OCI-M2 (cell line): ENCODE measurements at regions not wholly inside any gene's neighbourhood (a gene's known extent, or its start where the extent isn't known, plus 50 kb on each side); places are given as distances from the start of the nearest gene placed in this dataset.
"Not testable (repeated sequence)": the region's sequence is repeated elsewhere in the genome, so short reads cannot be mapped to it uniquely, and the experiment has no call there.

Experiments
- DNase-seq: peaks from one replicate; lab custom pipeline; 2025; ENCODE audit not compliant: unreplicated experiment; lab: John Stamatoyannopoulos, UW

DNA sequence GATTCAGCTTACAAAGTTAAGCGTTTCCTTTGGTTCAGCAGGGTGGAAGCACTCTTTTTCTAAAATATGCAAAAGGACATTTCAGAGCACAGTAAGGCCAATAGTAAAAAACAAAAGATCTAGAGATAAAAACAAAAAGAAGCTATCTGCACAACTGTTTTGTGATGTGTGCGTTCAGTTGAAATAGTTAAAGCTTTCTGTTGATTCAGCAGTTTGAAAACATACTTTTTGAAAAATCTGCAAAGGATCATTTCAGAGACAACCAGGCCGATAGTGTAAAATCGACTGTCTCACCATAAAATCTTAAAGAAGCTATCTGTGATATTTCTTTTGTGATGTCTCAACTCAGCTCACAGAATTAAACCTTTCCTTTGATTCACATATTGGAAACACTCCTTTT is 300.0 kb upstream of the ALG10B start:
- DNase-seq = no peak

DNA sequence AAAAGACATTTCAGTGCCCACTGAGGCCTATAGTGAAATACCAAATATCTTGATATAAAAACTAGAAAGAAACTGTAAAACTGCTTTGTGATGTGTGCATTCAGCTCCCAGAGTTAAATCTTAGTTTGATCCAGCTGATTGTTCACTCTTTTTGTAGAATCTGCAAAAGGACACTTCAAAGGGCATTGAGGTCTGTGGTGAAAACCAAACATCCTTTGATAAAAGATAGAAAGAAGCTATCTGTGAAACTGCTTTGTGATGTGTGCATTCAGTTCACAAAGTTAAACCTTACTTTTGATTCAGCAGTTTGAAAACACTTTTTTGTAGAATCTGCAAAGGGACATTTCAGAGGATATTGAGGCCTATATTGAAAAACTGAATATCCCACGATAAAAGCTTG is 290.7 kb upstream of the ALG10B start:
- no peak for DNase-seq

DNA sequence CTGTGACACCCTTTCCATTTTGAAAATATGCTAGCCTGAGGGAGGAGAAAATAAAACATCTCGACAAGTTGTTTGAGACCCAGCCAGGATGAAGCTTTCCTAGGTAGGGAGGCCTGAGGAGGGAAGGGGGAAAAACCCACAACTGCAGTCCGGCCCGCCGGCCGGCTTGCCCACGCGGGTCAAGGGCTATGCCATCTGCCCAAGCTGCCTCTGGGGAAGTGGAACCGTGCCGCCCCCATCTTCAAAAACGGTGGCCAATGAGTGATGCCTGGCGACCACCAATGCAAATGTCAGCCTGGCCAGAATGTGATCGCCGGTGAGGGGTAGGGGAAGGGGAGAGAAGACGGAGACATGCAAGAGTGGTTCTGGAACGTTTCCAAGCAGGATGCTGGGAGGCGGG is 263.5 kb upstream of the ALG10B start:
- no peak for DNase-seq

DNA sequence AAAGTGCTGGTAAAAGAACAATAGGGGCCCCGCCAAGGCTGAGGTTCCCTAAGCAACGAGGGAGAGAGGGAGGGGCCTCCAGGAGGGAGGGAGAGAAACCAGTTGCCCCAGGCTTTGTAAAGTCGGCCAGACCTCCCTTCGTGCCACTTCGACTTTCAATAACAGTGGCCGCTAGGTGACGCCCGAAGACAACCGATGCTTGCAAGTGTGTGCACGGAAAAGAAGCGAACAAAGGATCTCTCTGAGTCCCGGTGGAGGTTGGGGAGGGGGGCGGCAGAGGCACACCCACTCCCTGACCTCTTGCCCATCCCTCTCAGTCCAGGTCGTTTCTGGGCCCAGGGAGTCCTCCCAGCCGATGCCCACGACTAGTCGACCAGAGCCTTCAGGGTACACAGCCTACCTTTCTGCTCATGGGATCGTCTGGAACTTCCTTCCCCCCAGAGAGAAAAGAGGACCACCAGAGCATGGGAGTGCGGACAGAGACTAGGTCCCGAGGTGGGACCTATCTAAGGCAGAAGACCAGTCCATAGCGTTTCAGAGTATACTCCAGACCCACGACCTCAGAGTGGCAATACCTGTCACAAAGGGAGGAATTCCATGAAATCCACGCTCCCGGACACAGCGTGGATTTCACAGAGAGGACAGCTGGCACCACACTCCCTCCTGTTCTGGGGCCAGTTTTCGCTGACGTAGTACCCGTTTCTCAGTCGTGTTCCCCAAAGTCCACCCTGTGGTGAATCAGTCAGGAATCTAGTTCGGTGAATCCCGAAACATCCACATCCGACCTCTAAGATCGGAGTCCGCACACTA is 262.7 kb upstream of the ALG10B start:
- no peak for DNase-seq

DNA sequence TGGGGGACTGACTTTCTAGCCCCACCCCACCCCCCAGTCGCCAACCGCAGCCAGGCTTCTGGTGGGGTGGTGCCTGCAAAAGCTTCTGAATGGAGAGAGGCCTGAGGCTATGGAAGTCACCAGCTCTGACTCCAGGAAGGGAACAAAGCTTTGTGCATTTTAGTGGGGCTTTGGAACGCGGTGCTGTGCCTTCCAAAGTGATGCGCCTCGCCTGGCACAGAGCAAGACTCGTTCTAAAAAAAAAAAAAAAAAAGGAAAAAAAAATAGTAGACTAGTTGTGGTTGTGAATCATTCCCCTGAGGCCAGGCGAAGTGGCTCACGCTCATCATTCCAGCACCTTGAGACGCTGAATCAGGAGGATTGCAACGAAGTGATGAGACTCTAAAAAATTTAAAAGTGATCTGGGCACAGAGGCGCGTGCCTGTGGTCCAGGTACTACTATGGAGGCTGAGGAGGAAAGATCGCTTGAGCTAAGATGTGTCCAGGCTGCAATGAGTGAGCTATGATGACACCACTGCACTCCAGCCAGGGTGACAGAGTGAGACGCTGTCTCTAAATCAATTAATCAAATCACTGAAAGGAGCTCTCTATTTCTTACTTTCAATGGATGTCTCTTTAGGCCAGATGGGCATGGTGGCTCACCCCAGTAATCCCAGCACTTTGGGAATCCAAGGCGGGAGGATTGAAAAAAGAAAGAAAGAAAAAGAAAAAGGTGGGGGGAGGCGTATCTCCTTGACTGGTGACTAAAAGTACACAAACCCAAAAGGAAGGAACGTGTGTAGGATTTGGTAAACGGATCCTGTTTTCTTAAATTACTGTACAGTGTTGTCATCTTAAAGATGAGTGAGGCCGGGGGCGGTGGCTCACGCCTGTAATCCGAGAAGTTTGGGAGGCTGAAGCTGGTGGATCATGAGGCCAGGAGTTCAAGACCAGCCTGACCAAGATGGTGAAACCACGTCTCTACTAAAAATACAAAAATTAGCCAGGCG is 259.6 kb upstream of the ALG10B start:
- DNase-seq = no peak

DNA sequence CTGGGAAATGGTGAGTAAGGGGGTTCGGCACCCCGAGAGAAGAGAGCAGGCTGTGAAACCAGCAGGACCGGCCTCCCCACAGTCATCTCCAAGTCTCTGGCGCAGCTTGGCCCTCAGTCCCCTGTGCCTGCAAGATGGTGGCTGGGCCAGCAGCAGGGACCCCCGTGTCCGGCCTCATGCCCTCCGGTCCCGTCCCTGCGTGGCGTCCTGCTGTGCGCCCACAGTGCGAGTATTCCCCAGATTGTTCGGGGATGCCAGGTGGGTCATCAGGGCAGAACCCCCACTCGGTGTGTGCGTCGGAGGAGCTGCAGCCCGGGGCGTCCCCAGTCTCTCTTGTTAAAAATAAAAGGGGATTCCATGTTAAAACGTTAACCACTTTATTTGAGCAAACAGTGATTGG is 216.9 kb upstream of the ALG10B start:
- no peak for DNase-seq

DNA sequence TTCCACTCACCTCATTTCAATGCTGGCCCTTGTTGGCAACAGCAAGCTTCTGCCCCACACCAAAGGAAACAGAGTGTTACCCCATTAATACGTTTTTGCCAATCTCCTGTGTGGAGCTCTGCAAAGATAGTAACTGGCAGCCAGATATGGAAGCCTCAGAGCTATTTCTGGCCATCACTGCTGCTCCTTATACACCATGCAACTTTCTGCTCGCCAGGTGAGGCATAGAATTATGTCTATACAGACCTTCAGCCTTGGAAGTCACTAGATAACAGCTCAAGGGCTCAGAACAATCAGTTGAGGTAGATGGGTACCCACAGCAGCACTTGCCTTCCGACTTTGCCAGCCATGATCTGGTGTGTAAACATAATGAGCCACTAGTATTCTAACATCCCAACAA is 214.8 kb upstream of the ALG10B start:
- no peak for DNase-seq

DNA sequence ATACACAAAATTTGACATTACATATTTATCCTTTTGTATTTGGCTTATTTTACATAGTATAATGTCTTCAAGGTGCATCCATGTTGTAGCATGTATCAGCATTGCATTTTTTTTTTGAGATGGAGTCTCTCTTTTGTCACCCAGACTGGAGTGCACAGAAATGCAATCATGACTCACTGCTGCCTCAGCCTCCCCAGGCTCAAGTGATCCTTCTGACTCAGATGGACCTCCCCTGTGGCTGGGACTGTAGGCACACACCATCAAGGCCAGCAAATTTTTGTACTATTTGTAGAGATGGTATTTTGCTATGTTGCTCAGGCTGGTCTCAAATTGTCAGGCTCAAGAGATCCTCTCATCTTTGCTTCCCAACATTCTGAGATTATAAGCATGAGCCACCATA is 214.4 kb upstream of the ALG10B start:
- no peak for DNase-seq

DNA sequence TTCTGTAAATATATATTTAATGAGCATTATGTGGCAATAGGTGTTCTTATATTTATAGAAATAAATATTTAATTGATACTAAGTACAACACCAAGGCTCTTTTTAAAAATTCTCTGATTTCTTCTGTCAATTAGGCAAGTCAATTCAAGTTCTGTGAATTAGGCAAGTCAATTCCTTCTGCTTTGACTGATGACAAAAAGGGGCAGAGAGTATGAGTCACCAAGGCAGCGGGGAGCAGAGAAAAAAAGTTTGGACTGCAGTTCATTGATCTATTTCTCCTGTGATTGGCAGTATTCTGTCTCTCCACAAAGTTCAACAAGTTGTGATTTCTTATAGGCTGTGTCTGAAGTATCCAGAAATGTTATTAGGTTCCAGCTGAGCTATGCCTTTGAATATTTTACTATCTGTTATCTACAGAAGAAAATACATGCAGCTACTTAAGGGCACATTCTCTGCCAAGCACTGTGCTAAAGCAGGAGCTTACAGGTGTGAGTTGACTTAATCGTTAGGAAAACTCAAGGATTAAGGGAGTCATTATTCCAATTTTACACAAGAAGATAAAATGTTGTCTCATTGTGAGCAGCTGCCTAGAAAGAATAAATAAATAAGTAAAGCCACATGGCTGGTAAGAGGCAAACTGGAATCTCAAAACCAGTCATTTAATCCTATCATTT is 206.4 kb upstream of the ALG10B start:
- no peak for DNase-seq

DNA sequence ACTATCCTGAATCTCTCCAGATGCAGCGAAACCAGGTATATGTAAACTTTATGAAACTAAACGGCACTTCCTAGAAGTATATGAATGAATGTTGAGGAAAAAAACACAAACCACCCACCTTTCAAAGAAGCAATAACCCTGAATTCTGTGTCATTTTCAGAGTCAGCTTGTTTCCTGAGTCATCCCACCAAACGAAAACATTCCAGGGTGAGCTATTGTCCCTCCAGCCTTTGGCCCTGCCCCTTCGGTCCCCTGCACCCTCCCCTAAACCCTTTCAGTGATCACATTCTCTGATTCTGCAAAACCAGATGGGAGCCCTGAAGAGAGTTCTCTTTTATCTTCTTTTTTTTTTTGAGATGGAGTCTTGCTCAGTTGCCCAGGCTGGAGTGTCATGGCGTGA is 202.6 kb upstream of the ALG10B start:
- DNase-seq = no peak

DNA sequence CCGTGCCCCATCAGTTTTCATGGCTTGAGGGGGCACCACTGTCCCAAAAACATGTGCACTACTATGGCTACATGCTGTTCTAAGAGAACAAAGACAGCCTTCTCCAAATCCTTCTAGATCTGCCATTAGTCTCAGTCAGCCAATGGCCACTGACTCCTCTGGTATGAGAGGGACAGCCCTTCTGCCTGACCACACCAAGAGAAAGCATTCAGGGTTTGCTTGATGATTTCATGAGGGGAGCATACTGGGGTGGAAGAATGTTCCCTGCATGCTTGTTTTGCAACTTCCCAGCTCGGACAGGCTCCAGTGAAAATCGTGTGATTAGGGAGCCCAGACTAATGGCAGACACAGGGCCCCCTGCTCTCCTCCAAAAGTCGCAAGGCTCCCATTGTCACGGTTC is 199.6 kb upstream of the ALG10B start:
- DNase-seq = no peak

DNA sequence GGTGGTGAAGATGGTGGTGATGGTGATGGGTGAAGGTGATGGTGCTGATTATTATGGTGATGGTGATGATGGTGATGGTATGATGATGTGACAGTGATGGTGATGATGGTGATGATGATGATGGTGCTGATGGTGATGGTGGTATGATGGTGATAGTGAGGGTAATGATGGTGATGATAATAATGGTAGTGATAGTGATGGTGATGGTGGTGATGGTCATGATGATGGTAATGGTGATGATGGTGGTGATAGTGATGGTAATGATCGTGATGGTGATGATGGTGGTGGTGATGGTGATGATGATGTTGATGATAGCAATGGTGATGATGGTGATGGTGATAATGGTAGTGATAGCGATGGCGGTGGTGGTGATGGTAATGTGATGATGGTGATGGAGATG is 197.9 kb upstream of the ALG10B start:
- no peak for DNase-seq

DNA sequence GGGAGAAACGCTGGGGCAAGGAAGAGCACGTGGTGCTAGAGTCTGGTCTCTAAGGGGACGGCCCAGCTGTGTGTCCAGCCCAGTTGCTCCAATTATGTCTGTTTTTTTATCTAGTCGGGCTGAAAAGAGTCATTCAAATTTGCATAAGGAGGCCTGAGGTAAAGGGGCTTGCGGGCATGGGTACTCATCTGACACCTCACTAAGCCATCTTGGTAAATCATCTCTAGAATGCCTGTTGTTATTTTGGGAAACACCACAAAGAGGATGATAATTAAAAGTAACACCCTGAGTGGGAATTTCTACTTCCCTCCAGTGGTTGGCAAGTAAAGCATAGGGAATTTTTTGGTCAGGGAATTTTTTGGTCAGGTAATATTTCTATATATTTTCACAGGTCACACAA is 196.1 kb upstream of the ALG10B start:
- no peak for DNase-seq

DNA sequence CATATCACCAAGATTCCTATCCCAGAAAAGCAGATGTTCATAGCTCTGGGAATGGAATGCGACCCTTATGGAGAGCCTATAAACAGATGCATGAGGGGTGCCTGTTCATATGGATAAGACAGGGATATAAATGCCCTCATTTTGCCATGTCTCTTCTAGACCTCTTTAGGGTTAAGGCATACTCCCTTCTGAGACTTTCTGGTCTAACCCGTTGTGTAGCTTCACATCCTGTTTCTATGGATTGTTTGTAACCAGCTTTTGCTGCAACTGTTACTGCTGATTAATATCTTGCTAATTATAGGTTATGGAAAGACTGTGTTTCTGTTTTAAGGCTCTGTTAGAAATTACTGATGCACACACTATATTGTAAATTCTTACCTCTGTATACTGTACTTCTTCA is 193.5 kb upstream of the ALG10B start:
- not testable (repeated sequence) for DNase-seq

DNA sequence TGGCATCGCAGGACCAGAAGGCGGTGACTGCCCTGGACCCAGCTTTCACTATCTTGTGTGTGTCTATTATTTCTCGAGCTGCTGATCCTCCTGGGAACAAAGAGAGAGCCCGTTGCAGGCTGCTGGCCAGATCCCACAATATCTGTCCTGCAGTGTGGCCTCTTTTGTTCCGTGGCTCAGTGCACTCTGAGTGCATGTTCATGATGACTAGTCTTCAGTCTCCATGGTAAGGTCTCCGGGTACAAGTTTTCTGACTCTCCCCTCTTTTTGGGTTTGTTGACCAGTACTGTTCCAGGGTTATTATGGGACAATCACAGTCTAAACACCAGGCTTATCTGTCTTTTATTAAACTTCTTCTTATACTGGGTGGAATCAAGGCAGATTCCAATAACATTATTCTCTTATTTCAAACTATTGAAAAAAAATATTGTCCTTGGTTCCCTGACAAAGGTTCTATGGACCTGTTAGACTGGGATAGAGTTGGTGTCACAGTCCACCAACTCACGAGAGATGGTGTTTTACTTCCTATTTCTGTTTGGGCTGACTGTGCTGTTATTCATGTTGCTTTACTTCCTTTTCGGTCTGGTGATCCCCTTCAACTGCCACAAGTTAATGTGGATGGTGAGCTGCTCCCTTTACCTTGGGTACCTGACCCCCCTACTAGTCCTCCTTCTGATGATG is 192.9 kb upstream of the ALG10B start:
- DNase-seq = no peak

DNA sequence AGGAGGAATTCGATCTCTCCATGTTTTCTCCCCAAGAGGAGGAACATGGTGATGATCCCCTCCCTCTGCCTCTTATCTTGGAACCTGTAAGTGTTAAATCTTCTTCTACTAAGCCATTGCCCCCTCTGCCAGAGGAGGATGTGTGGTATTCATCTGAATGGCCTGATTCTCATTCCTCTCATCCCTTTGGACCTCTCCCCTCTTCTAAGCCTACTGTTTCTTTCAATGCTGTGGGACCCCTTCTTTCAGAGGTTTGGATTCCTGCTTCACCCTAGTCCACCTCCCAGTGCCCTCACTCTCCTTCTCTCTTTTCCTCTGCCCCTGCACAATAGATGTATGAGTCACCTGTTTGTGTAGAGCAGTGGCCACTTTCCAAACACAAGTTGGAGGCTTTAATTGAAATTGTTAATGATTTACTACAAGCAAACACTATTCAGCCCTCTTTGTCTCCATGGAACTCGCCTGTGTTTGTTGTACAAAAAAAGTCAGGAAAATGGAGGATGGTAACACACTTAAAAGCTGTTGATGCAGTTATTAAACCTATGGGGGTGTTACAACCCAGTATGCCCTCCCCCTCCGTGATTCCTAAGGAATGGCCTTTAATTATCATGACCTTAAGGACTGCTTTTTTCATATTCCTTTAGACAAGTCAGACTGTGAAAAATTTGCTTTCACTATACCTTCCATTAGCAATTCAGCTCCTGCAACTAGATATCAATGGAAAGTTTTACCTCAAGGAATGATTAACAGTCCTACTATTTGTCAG is 192.1 kb upstream of the ALG10B start:
- no peak for DNase-seq

DNA sequence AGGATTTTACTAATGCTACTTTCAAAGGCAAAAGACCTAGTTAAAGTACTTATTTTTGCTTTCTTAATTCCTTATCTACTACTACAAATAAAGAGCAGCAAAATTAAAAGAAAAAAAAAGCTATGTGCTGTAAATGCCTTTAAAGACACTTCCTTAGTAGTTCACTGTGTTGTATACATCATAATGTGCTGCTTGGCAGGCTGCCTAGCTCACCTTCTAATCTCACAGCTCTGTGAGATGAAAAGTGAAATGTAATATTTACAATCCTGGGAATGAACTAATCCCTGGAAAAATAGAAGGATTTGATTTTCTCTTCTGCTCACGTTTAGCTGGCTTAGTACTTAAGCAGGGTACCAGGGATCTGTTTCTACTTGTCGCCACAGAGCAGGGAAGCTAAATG is 184.4 kb upstream of the ALG10B start:
- no peak for DNase-seq

DNA sequence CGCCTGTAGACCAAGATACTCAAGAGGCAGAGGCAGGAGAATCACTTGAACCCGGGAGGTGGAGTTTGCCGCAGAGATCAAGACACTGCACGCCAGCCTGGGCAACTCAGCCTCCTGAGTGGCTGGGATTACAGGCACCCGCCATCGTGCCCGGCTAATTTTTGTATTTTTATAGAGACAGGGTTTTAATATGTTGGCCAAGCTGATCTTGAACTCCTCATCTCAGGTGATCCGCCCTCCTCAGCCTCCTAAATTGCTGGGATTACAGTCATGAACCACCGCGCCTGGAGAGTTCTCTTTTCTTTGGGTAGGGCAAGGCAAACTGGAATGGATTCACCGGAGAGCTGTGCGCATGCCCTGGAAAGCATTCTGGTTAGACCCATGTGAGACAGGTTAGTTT is 179.3 kb upstream of the ALG10B start:
- no peak for DNase-seq

DNA sequence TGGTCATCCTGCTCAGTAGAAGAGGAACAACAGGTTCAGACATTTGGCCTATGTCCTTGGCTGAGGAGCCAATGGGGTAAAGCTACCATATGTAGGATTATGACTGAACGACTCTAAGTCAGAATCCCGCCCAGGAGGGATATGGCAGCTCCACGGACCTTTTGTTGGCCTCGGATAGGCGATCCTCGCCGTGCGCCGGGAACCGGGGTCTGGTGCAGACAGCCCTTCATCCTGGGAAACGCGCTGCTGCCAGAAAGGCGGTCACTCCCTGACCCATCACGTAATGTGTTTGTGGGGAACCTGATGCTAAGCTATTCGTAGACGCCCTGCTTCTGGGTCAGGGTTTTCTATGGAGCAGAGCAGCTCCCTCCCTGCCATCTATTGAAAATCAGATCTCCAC is 178.9 kb upstream of the ALG10B start:
- DNase-seq = no peak
